Fibroblast of the aortic adventitia (primary cell): ENCODE measurements at regions not wholly inside any gene's neighbourhood (a gene's known extent, or its start where the extent isn't known, plus 50 kb on each side); places are given as distances from the start of the nearest gene placed in this dataset.
"Not testable (repeated sequence)": the region's sequence is repeated elsewhere in the genome, so short reads cannot be mapped to it uniquely, and the experiment has no call there.

Experiments used
- DNase-seq: peaks from one replicate; pipeline ENCODE4 v3.0.0-alpha.2; 2010; ENCODE audit warnings: low read depth
- H3K4me3 ChIP-seq: 2 replicates; pipeline ENCODE4 v1.5.1; 2011; ENCODE audit warnings: low read depth, mild to moderate bottlenecking, control low read depth, low read length, moderate library complexity
- CTCF ChIP-seq: IDR thresholded peaks from 2 replicates; pipeline ENCODE4 v1.5.1; 2011; ENCODE audit warnings: mild to moderate bottlenecking, low read length, control low read depth, inconsistent platforms; ENCODE audit not compliant: insufficient read depth

DNA sequence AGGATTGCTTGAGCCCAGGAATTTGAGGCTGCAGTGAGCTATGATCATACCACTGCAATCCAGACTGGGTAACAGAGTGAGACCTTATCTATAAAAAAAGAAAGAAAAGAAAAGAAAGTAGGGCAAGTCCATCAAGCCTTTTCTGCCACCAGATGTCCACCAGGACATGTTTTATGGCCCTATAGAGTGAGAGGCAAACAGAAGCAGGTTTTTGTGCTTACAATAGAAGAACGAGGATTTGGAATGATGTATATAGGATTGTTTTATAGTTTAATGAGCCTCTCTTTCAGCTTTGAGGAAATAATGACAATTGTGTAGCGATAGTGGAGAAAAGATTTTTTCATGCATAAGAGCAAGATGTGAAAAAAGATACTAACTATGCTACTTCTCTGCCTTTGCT lies 480.5 kb downstream of the KLF12 start:
- no peak for TF ChIP-seq CTCF
- H3K4me3 ChIP-seq = no peak overlapping the region
- no peak for DNase-seq

DNA sequence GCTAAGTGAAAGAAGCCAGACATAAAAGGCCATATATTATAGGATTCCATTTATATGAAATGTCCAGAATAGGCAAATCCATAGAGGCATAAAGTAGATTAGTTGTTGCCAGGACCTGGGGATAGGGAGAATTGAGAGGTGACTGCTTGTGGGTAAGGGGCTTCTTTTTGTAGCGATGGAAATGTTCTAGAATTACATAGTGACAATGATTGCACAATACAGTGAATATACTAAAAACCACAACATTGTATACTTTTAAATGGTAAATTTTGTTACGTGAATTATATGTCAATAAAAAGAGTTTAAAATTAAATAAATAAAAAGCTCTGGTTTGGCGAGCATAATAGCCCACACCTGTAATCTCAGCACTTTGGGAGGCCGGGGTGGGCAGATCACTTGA lies 486.8 kb downstream of the KLF12 start:
- no peak for TF ChIP-seq CTCF
- H3K4me3 ChIP-seq = no peak overlapping the region
- no peak for DNase-seq

- DNase-seq, H3K4me3 ChIP-seq: not testable (repeated sequence)
Observed at GRCh38 chr13:73640476-73641179, 493.6 kb downstream of the KLF12 start.

GRCh38 chr13:73635166-73635787 lies 498.9 kb downstream of the KLF12 start:
- DNase-seq = no peak
- H3K4me3 ChIP-seq = no peak overlapping the region
- TF ChIP-seq CTCF = no peak

GRCh38 chr13:73633817-73634460 lies 500.3 kb downstream of the KLF12 start:
- H3K4me3 ChIP-seq = no peak overlapping the region
- TF ChIP-seq CTCF = no peak
- DNase-seq = no peak

GRCh38 chr13:73631411-73631810 lies 502.8 kb downstream of the KLF12 start:
- no peak for DNase-seq
- TF ChIP-seq CTCF = no peak
- no peak overlapping the region for H3K4me3 ChIP-seq

GRCh38 chr13:73625562-73626339 lies 508.5 kb downstream of the KLF12 start:
- no peak for DNase-seq
- no peak overlapping the region for H3K4me3 ChIP-seq
- TF ChIP-seq CTCF = no peak
